Esophagus muscularis mucosa (tissue), 4 donors: ENCODE measurements at regions not wholly inside any gene's neighbourhood (a gene's known extent, or its start where the extent isn't known, plus 50 kb on each side); places are given as distances from the start of the nearest gene placed in this dataset.

ENCODE experiments used
- DNase-seq: peaks from one replicate; pipeline ENCODE4 v3.0.0-alpha.2; 2017; ENCODE audit errors: extremely low spot score
- H3K27ac ChIP-seq, 4 donors: fragments of 200-600 bp; sonication (generic); replicated peaks in 1 of 4; 1 replicate in 3 of 4; 2 replicates in 1 of 4; pipeline ENCODE4 v1.5.1; 2016 to 2019; ENCODE audit warnings: mild to moderate bottlenecking in 1 of 4
- H3K27me3 ChIP-seq, 4 donors: fragments of 200-600 bp; sonication (generic); one replicate each; pipeline versions ENCODE4 v1.5.1 to v1.6.0; 2016 to 2019
- H3K36me3 ChIP-seq, 4 donors: fragments of 200-600 bp; sonication (generic); one replicate each; pipeline ENCODE4 v1.5.1; 2016 to 2019
- H3K4me1 ChIP-seq, 4 donors: fragments of 200-600 bp; sonication (generic); one replicate each; pipeline ENCODE4 v1.5.1; 2016 to 2019
- H3K4me3 ChIP-seq, 4 donors: fragments of 200-600 bp; sonication (generic); 1 replicate in 2 of 4; 2 replicates in 2 of 4; pipeline ENCODE4 v1.5.1; 2016 to 2019; ENCODE audit warnings: mild to moderate bottlenecking in 4 of 4, moderate library complexity in 1 of 4
- H3K9me3 ChIP-seq, 4 donors: fragments of 200-600 bp; sonication (generic); 1 replicate in 3 of 4; 2 replicates in 1 of 4; pipeline ENCODE4 v1.5.1; 2016 to 2019
- EP300 ChIP-seq: sonication (generic); formaldehyde crosslinking; IDR thresholded peaks from one replicate; pipeline ENCODE4 v1.6.1; 2017; ENCODE audit warnings: antibody characterized with exemption
- POLR2A ChIP-seq: fragments of 450-650 bp; IDR thresholded peaks from one replicate; pipeline ENCODE4 v1.6.1; 2017; ENCODE audit warnings: antibody characterized with exemption, moderate library complexity, mild to moderate bottlenecking, low read depth
- POLR2AphosphoS5 ChIP-seq, 2 donors: sonication (generic); formaldehyde crosslinking; IDR thresholded peaks; one replicate each; pipeline ENCODE4 v1.6.1; 2017; ENCODE audit warnings: antibody characterized with exemption in 2 of 2
- WGBS: methylation state at CpG from one replicate; pipeline ENCODE4 v1.1.5; 2018; 5-methylcytosine and 5-hydroxymethylcytosine counted together
- intact Hi-C: fragments of 100-400 bp; cut with DNase I; formaldehyde crosslinking; loops from one replicate; pipeline ENCODE4 v1.15.1; 2023
- TF ChIP-seq, protein P1 (sequence below), 3 experiments: fragments of 200-600 bp in 2 of 3; fragments of 450-650 bp in 1 of 3; sonication (generic) in 2 of 3; IDR thresholded peaks; one replicate each; pipeline ENCODE4 v1.5.1; 2017 to 2019; ENCODE audit warnings: antibody characterized with exemption in 3 of 3, mild to moderate bottlenecking in 2 of 3, moderate library complexity in 1 of 3

DNA sequence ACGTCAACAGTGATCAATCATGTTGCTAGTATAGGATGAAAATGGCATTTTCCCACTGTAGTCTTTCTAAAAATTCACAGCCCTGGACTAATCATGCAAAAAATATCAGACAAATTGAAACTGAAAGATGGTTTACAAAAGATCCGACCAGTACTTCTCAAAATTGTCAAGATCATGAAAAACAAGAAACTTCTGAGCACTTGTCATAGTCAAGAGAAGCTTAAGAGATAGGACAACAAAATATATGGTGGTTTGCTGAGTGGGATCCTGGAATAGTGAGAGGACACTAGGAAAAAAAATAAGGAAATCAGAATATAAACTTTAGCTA is 101.1 kb downstream of the NAA11 start:
- Histone ChIP-seq H3K27ac (no peak overlapping the region), H3K27me3 (no peaks in the 10 kb centered on the region), H3K9me3 (no peaks in the 10 kb centered on the region), H3K36me3 (no peaks in the 10 kb centered on the region), H3K4me3 (no peak overlapping the region), H3K4me1 (no peaks in the 10 kb centered on the region)
- 75% methylated on average over 2 of the region's 2 CpGs for WGBS
- no peak for DNase-seq
- intact Hi-C loops = no loop called here
- TF ChIP-seq EP300 (no peak), POLR2A (no peak), POLR2AphosphoS5 (IDR thresholded peaks at IDR 0.05) (no peak)
- TF ChIP-seq, protein P1, sequence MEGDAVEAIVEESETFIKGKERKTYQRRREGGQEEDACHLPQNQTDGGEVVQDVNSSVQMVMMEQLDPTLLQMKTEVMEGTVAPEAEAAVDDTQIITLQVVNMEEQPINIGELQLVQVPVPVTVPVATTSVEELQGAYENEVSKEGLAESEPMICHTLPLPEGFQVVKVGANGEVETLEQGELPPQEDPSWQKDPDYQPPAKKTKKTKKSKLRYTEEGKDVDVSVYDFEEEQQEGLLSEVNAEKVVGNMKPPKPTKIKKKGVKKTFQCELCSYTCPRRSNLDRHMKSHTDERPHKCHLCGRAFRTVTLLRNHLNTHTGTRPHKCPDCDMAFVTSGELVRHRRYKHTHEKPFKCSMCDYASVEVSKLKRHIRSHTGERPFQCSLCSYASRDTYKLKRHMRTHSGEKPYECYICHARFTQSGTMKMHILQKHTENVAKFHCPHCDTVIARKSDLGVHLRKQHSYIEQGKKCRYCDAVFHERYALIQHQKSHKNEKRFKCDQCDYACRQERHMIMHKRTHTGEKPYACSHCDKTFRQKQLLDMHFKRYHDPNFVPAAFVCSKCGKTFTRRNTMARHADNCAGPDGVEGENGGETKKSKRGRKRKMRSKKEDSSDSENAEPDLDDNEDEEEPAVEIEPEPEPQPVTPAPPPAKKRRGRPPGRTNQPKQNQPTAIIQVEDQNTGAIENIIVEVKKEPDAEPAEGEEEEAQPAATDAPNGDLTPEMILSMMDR (IDR thresholded peaks at IDR 0.05) = no peak

DNA sequence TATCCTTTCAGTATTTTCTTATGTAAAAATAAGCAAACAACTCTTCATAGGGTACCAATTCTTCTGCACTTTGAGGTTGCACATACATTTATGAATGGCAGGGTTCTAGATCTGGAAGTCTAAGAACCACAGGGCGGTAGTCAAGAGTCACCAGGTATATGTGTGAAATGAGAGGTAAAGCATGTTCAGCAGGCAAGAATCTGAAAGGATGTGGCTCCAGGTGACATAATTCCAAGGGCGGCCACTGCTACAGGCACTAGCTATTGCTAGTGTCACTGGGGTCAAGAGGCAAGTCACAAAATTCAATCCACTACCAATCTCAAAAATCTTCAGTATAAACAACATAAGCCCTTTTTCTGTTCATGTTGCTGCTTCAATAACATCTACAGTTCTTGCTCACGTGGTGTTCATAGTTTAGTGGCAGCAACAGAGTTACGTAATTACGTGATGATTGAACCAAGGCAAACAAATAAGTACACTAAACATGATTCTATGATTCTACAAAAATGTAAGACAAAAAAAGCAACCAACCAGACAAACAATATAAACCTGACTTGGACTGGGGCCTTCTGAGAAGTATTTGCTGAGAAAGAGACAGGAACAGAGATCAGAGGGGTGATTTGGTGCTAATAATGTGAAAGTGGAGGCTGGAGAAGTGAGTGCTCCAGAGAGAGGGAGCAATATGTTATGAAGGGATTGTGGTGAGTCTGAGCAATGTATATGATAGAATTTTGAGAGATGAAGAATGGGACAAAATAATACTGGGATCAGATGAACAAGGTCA is 101.7 kb downstream of the NAA11 start:
- no peaks in the 10 kb centered on the region for H3K9me3 ChIP-seq
- H3K4me1 ChIP-seq = no peaks in the 10 kb centered on the region
- TF ChIP-seq POLR2A (no peak), EP300 (no peak), POLR2AphosphoS5 (IDR thresholded peaks at IDR 0.05) (no peak)
- TF ChIP-seq, protein P1 (IDR thresholded peaks at IDR 0.05) = no peak
- no peak overlapping the region for H3K27ac ChIP-seq
- H3K36me3 ChIP-seq = no peaks in the 10 kb centered on the region
- 90% methylated on average over 5 of the region's 5 CpGs for WGBS
- H3K27me3 ChIP-seq = no peaks in the 10 kb centered on the region
- intact Hi-C loops = no loop called here
- no peak for DNase-seq
- H3K4me3 ChIP-seq = no peak overlapping the region

GRCh38 chr4:79217025-79217424 is 108.8 kb downstream of the NAA11 start:
- Histone ChIP-seq H3K36me3 (no peaks in the 10 kb centered on the region), H3K4me1 (no peaks in the 10 kb centered on the region), H3K4me3 (no peak overlapping the region), H3K27me3 (no peaks in the 10 kb centered on the region), H3K9me3 (no peaks in the 10 kb centered on the region), H3K27ac (no peak overlapping the region)
- intact Hi-C loops = no loop called here
- no peak for DNase-seq
- TF ChIP-seq, protein P1 (IDR thresholded peaks at IDR 0.05) = no peak

- H3K36me3 ChIP-seq = no peaks in the 10 kb centered on the region
- peaks cover 0 to 11% (median 4%) of the 10 kb centered on the region in 4 donors for H3K4me1 ChIP-seq
- no peaks in the 10 kb centered on the region for H3K27me3 ChIP-seq
- no peaks in the 10 kb centered on the region for H3K9me3 ChIP-seq
- intact Hi-C loops = no loop called here
- H3K4me3 ChIP-seq = no peak overlapping the region
- H3K27ac ChIP-seq = no peak overlapping the region
- no peak for DNase-seq
- TF ChIP-seq POLR2AphosphoS5 (IDR thresholded peaks at IDR 0.05) = no peak
- TF ChIP-seq, protein P1 (IDR thresholded peaks at IDR 0.05) = no peak
- no peak for TF ChIP-seq EP300
- no peak for TF ChIP-seq POLR2A
Measured at GRCh38 chr4:79213702-79214101, 112.2 kb downstream of the NAA11 start.

GRCh38 chr4:79213010-79213409 is 112.9 kb downstream of the NAA11 start:
- no peaks in the 10 kb centered on the region for H3K27me3 ChIP-seq
- intact Hi-C loops = no loop called here
- TF ChIP-seq POLR2A = no peak
- TF ChIP-seq, protein P1 (IDR thresholded peaks at IDR 0.05) = no peak
- no peak for TF ChIP-seq POLR2AphosphoS5 (IDR thresholded peaks at IDR 0.05)
- no peak for TF ChIP-seq EP300
- no peaks in the 10 kb centered on the region for H3K9me3 ChIP-seq
- DNase-seq = no peak
- peaks cover 0 to 11% (median 4%) of the 10 kb centered on the region in 4 donors for H3K4me1 ChIP-seq
- H3K27ac ChIP-seq = no peak overlapping the region
- H3K4me3 ChIP-seq = no peak overlapping the region
- H3K36me3 ChIP-seq = no peaks in the 10 kb centered on the region
